AG09309 (cell line): ENCODE measurements at regions not wholly inside any gene's neighbourhood (a gene's known extent, or its start where the extent isn't known, plus 50 kb on each side); places are given as distances from the start of the nearest gene placed in this dataset.
"Not testable (repeated sequence)": the region's sequence is repeated elsewhere in the genome, so short reads cannot be mapped to it uniquely, and the experiment has no call there.

Experiments used
- DNase-seq: peaks from one replicate; pipeline ENCODE4 v3.0.0-alpha.2; 2010; ENCODE audit warnings: low read depth
- H3K4me3 ChIP-seq: 2 replicates; pipeline ENCODE4 v1.5.1; 2011; ENCODE audit warnings: mild to moderate bottlenecking, low read depth, low read length, moderate library complexity; ENCODE audit not compliant: control insufficient read depth
- TF ChIP-seq, protein P1 (sequence below): IDR thresholded peaks from 2 replicates; pipeline ENCODE4 v1.5.1; 2011; ENCODE audit warnings: mild to moderate bottlenecking, low read depth, low read length, inconsistent platforms; ENCODE audit not compliant: insufficient read depth, control insufficient read depth; ENCODE audit errors: missing control alignments

DNA sequence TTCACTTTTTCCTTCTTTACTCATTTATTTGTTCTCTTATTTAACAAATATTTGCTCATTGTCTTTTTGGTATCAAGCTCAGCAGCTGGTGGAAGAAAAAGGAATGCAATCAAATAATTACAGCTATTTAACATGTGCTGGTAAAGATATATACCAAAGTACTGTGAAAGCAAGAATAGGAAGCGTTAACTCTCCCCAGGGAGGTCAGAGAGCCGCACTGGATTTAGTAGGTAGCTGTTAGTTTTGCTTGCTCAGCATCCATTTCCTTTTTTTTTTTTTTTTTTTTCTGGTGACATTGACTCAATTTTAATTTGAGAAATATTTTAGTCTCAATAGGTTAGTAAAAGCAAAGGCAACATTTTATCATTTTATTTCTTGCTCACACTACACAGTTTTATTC, 308.5 kb upstream of the MDFIC2 start:
- no peak overlapping the region for H3K4me3 ChIP-seq
- TF ChIP-seq, protein P1, sequence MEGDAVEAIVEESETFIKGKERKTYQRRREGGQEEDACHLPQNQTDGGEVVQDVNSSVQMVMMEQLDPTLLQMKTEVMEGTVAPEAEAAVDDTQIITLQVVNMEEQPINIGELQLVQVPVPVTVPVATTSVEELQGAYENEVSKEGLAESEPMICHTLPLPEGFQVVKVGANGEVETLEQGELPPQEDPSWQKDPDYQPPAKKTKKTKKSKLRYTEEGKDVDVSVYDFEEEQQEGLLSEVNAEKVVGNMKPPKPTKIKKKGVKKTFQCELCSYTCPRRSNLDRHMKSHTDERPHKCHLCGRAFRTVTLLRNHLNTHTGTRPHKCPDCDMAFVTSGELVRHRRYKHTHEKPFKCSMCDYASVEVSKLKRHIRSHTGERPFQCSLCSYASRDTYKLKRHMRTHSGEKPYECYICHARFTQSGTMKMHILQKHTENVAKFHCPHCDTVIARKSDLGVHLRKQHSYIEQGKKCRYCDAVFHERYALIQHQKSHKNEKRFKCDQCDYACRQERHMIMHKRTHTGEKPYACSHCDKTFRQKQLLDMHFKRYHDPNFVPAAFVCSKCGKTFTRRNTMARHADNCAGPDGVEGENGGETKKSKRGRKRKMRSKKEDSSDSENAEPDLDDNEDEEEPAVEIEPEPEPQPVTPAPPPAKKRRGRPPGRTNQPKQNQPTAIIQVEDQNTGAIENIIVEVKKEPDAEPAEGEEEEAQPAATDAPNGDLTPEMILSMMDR: no peak
- DNase-seq: no peak

DNA sequence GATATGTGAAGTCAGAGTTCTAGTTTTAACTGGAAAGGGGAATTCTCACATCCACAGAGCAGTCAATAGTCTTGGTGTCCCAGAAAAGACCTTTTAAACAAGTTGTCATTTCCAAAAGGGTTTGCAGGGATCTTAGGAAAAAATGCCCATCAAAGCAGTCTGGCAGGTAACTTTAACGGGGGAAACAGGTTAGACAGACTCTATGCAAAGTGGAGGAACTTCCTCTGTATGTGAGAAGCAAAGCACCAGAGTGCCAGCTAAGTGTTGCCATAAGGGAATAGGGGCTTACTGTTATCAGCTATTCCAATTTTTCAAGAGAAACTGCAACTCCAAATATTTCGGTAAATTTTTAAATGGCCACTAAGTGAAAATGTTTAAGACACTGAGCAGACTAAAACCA, 307.9 kb upstream of the MDFIC2 start:
- no peak for DNase-seq
- no peak overlapping the region for H3K4me3 ChIP-seq
- TF ChIP-seq, protein P1: no peak

DNA sequence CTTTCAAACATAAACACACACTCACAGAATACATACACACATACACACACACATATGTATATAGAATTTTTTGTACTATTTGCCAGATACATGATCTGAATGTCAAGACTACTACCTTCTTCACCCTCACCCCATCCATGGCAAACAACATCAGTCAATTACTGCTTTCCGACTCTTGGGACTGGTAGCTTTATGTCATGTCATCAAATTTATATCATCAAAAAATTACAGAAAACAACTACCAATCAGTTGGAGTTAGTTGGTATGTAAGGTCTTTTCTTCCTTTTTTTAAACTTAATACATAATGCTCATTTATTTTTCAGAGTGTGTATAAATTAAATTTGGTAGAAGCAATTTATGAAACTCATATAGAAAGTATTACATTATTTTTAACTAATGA, 305.7 kb upstream of the MDFIC2 start:
- TF ChIP-seq, protein P1: no peak
- H3K4me3 ChIP-seq: no peak overlapping the region
- DNase-seq: no peak

DNA sequence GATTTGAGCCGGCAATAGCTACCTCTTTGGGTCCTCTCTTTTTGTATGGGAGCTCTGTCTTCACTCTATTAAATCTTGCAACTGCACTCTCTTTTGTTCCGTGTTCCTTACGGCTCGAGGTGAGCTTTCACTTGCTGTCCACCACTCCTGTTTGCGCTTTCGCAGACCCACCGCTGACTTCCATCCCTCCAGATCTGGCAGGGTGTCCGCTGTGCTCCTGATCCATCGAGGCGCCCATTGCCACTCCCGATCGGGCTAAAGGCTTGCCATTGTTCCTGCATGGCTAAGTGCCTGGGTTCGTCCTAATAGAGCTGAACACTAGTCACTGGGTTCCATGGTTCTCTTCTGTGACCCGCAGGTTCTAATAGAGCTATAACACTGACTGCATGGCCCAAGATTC, 304.9 kb upstream of the MDFIC2 start:
- not testable (repeated sequence) for H3K4me3 ChIP-seq, DNase-seq

DNA sequence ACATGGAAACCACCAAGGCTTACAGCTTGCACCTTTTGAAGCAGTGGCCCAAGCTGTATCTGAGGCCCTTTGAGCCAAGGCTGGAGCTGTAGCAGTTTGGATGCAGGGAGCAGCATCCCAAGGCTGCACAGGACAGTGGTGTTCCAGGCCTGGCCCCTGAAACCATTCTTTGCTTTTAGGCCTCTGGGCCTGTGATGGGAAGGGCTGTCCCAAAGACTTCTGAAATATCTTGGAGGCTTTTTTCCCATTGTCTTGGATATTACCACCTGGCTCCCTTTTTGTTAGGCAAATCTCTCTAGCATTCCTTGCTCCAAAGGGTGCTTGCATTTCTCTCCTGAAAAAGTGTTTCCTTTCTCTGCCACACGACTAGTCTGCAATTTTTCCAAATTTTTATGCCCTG, 302.8 kb upstream of the MDFIC2 start:
- H3K4me3 ChIP-seq: no peak overlapping the region
- no peak for DNase-seq
- TF ChIP-seq, protein P1: no peak

DNA sequence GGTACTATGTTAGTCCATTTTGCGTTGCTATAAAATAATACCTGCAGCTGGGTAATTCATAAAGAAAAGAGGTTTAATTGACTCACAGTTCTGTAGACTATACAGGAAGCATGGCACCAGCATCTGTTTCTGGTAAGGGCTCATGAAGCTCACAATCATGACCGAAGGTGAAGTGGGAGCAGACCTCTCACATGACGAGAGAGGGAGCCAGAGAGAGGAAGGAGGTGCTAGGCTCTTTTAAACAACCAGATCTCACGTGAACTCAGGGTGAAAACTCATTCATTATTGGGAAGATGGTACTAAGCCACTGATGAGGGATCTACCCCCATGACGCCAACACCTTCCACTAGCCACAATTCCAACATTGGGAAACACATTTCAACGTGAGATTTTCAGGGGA, 301.7 kb upstream of the MDFIC2 start:
- no peak for DNase-seq
- TF ChIP-seq, protein P1: no peak
- no peak overlapping the region for H3K4me3 ChIP-seq

DNA sequence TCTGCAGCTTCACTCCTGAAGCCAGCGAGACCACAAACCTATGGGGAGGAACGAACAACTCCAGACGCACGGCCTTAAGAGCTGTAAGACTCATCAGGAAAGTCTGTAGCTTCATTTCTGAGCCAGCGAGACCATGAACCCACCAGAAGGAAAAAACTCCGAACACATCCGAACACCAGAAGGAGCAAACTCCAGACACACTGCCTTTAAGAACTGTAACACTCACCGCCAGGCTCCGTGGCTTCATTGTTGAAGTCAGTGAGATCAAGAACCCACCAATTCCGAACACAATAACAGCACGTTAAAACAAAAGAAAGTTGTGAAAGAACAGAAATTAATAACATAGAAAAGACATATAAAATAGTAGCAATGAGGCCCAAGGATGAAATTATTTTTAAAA, 300.5 kb upstream of the MDFIC2 start:
- H3K4me3 ChIP-seq: no peak overlapping the region
- no peak for DNase-seq
- TF ChIP-seq, protein P1: no peak

DNA sequence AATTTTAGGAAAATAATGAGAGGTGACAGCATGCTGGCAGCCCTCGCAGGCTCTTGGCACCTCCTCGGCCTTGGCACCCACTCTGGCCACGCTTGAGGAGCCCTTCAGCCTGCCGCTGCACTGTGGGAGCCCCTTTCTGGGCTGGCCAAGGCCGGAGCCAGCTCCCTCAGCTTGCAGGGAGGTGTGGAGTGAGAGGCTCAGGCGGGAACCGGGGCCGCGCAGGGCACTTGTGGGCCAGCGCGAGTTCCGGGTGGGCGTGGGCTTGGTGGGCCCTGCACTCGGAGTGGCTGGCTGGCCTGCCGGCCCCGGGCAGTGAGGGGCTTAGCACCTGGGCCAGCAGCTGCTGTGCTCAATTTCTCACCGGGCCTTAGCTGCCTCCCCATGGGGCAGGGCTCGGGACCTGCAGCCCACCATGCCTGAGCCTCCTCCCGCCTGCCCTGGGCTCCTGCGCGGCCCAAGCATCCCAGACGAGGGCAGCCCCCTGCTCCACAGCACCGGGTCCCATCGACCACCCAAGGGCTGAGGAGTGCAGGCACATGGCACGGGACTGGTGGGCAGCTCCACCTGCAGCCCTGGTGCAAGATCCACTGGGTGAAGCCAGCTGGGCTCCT, 299.3 kb upstream of the MDFIC2 start:
- not testable (repeated sequence) for DNase-seq, H3K4me3 ChIP-seq
